ENCODE measurements at regions not wholly inside any gene's neighbourhood (a gene's known extent, or its start where the extent isn't known, plus 50 kb on each side); places are given as distances from the start of the nearest gene placed in this dataset.

- no peak for DNase-seq (ENCODE audit: low spot score)
- Histone ChIP-seq H3K27ac (no peak overlapping the region), H3K36me3 (no peaks in the 10 kb centered on the region), H3K9me3 (no peaks in the 10 kb centered on the region), H3K27me3 (replicated peaks; ENCODE audit: insufficient read depth) (no peaks in the 10 kb centered on the region), H3K4me1 (ENCODE audit: control insufficient read depth in 1 of 2, low read depth in 2 of 2) (no peaks in the 10 kb centered on the region), H3K4me3 (no peak overlapping the region)
- ATAC-seq (ENCODE audit: insufficient number of reproducible peaks, low FRiP score, low read depth) = no peak
- no peak for TF ChIP-seq CTCF (IDR thresholded peaks at IDR 0.05)
Measured at GRCh38 chr18:38759457-38759856, 1193.9 kb upstream of the CELF4 start.

GRCh38 chr18:38756436-38756835 lies 1190.8 kb upstream of the CELF4 start:
- Histone ChIP-seq H3K27me3 (replicated peaks; ENCODE audit: insufficient read depth) (no peaks in the 10 kb centered on the region), H3K36me3 (no peaks in the 10 kb centered on the region), H3K9me3 (no peaks in the 10 kb centered on the region), H3K4me1 (ENCODE audit: control insufficient read depth in 1 of 2, low read depth in 2 of 2) (no peaks in the 10 kb centered on the region), H3K4me3 (no peak overlapping the region), H3K27ac (no peak overlapping the region)
- no peak for TF ChIP-seq CTCF (IDR thresholded peaks at IDR 0.05)
- ATAC-seq (ENCODE audit: insufficient number of reproducible peaks, low FRiP score, low read depth) (no peak), DNase-seq (ENCODE audit: low spot score) (no peak)

- no peak for ATAC-seq (ENCODE audit: insufficient number of reproducible peaks, low FRiP score, low read depth)
Measured at GRCh38 chr18:38752430-38752829, 1186.8 kb upstream of the CELF4 start.

GRCh38 chr18:38751898-38752297 lies 1186.3 kb upstream of the CELF4 start:
- Histone ChIP-seq H3K36me3 (no peaks in the 10 kb centered on the region), H3K27ac (no peak overlapping the region)

More at GRCh38 chr18:38752430-38752829, 1186.8 kb upstream of the CELF4 start:
- H3K4me3 ChIP-seq = no peak overlapping the region
- no peaks in the 10 kb centered on the region for H3K9me3 ChIP-seq
- no peaks in the 10 kb centered on the region for H3K36me3 ChIP-seq
- no peak overlapping the region for H3K27ac ChIP-seq
- TF ChIP-seq CTCF (IDR thresholded peaks at IDR 0.05) = no peak
- DNase-seq (ENCODE audit: low spot score) = no peak
- H3K27me3 ChIP-seq (replicated peaks; ENCODE audit: insufficient read depth) = no peaks in the 10 kb centered on the region
- no peaks in the 10 kb centered on the region for H3K4me1 ChIP-seq (ENCODE audit: control insufficient read depth in 1 of 2, low read depth in 2 of 2)

GRCh38 chr18:38751211-38751610 lies 1185.6 kb upstream of the CELF4 start:
- no peak overlapping the region for H3K4me3 ChIP-seq
- no peaks in the 10 kb centered on the region for H3K36me3 ChIP-seq
- DNase-seq (ENCODE audit: low spot score) (no peak), ATAC-seq (ENCODE audit: insufficient number of reproducible peaks, low FRiP score, low read depth) (no peak)
- no peak overlapping the region for H3K27ac ChIP-seq
- no peaks in the 10 kb centered on the region for H3K9me3 ChIP-seq
- no peaks in the 10 kb centered on the region for H3K4me1 ChIP-seq (ENCODE audit: control insufficient read depth in 1 of 2, low read depth in 2 of 2)
- no peak for TF ChIP-seq CTCF (IDR thresholded peaks at IDR 0.05)
- H3K27me3 ChIP-seq (replicated peaks; ENCODE audit: insufficient read depth) = no peaks in the 10 kb centered on the region

More at GRCh38 chr18:38751898-38752297, 1186.3 kb upstream of the CELF4 start:
- H3K27me3 ChIP-seq (replicated peaks; ENCODE audit: insufficient read depth) = no peaks in the 10 kb centered on the region
- ATAC-seq (ENCODE audit: insufficient number of reproducible peaks, low FRiP score, low read depth) (no peak), DNase-seq (ENCODE audit: low spot score) (no peak)
- TF ChIP-seq CTCF (IDR thresholded peaks at IDR 0.05) = no peak
- no peaks in the 10 kb centered on the region for H3K9me3 ChIP-seq
- no peaks in the 10 kb centered on the region for H3K4me1 ChIP-seq (ENCODE audit: control insufficient read depth in 1 of 2, low read depth in 2 of 2)
- H3K4me3 ChIP-seq = no peak overlapping the region
